ENCODE measurements at regions not wholly inside any gene's neighbourhood (a gene's known extent, or its start where the extent isn't known, plus 50 kb on each side); places are given as distances from the start of the nearest gene placed in this dataset.

- TF ChIP-seq CTCF (conservative IDR thresholded peaks at IDR 0.05) (no peak), EZH2 (IDR thresholded peaks at IDR 0.05; ENCODE audit: low read depth) (no peak)
Observed at GRCh38 chr6:92121228-92121627, 1298.1 kb downstream of the EPHA7 start.
